DMS114 treated with DMSO at 0.1 percent for 48 hours (cell line): ENCODE measurements at regions not wholly inside any gene's neighbourhood (a gene's known extent, or its start where the extent isn't known, plus 50 kb on each side); places are given as distances from the start of the nearest gene placed in this dataset.
"Not testable (repeated sequence)": the region's sequence is repeated elsewhere in the genome, so short reads cannot be mapped to it uniquely, and the experiment has no call there.

Source experiments
- DNase-seq: peaks from one replicate; lab custom pipeline; 2025; ENCODE audit not compliant: unreplicated experiment; lab: John Stamatoyannopoulos, UW

DNA sequence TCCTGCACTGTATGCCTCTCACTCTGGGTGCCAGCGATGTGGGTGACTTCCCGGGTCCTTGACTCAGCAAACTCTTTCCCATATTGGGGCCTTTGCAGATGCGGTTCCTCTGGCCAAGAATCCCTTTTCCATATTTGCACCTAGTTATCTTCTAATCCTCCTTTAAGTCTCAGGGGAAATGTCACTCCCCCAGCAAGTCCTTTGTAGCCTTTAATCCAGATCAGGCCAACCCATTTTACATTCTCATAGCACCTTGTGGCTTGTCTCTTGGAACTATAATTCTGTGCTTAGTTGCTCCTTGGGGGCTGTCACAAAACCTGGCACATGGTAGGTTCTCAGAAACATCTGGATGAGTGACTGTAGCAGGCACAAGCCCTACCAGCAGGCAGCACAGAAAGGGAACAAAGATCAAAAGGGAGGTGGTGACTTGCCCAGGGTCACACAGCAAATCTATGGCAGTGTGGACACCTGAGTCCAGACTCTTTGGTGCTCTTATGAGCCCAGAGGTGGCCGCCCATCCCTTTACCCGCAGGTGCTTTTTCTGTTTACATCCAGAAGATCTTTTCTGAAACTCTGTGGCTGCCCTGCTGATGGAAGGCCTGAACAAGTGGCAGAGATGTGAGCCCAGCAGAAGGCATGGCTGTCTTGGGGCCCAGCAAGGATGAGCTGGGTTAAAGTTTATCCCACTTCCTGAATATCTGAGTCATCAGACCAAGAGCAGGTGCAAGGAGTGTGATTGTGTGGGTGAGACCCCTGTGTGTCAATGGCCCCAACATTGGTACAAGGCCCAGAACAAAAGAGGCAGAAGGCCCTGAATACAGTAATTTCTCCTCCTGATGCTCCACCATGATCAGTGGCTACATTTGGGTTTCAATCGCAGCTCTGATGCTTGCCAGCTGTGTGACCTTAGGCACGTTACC, 78.6 kb upstream of the GRK3 start:
- no peak for DNase-seq

- DNase-seq: no peak
Measured at GRCh38 chr22:25487508-25487907, 77.0 kb upstream of the GRK3 start.

- no peak for DNase-seq
Measured at GRCh38 chr22:25488244-25489020, 76.0 kb upstream of the GRK3 start.

DNA sequence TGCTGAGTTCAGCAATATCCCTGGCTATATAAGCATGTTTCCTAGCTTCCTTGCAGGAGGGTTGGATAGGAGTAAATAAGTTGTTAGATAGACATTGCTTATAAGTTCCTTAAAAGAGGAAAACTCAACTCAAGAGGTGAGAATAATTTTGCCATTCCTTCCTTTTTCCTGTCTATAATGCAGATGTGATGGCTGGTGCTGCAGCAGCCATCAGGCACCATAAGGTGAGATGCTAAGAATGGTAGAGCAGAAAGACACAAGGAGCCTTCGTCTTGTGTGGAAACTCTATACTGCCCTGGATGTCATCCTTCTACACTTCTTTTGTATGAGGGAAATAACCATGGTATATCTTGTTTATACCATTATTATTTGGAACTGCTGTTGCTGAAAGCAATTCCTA, 74.5 kb upstream of the GRK3 start:
- DNase-seq: no peak

DNA sequence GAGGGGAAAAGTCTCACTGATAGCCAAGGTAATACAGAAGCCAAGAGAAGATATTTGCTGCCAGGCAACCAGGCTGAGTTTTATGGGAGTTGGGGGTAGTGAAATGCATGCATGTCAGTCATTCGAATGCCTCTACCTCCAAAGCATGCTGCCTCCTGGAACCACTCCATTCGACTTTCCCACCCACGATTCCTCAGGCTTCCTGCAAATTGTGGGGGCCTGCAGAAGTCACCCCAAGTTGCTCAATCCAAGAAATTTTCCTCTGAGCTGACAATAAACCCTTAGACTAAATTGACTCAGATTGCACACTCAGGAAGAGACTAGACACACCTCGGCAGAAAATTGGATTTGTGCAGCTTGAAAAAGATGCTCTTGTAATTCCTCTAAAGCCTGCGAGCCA, 73.6 kb upstream of the GRK3 start:
- no peak for DNase-seq

- no peak for DNase-seq
Measured at GRCh38 chr22:25492162-25492561, 72.3 kb upstream of the GRK3 start.

GRCh38 chr22:25492841-25493734, 71.4 kb upstream of the GRK3 start:
- no peak for DNase-seq

- DNase-seq: no peak
Measured at GRCh38 chr22:25493794-25494193, 70.7 kb upstream of the GRK3 start.

GRCh38 chr22:25494774-25495173, 69.7 kb upstream of the GRK3 start:
- no peak for DNase-seq

- DNase-seq: no peak
Measured at GRCh38 chr22:25495285-25495684, 69.2 kb upstream of the GRK3 start.

- DNase-seq: no peak
Measured at GRCh38 chr22:25496396-25497064, 67.9 kb upstream of the GRK3 start.

- DNase-seq: no peak
Measured at GRCh38 chr22:25497181-25497641, 67.3 kb upstream of the GRK3 start.

GRCh38 chr22:25497716-25498115, 66.8 kb upstream of the GRK3 start:
- DNase-seq: no peak

DNA sequence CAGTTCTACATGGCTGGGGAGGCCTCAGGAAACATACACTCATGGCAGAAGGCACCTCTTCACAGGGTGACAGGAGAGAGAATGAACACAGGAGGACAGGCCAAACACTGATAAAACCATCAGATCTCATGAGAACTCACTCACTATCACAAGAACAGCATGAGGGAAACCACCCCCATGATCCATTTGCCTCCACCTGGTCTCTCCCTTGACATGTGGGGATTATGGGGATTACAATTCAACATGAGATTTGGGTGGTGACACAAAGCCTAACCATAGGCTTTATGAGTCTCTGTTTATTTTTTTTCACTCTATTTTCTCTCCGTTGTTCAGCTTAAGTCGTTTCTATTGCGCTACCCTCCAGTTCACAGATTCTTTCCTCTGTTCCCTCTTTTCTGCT, 63.8 kb upstream of the GRK3 start:
- not testable (repeated sequence) for DNase-seq

DNA sequence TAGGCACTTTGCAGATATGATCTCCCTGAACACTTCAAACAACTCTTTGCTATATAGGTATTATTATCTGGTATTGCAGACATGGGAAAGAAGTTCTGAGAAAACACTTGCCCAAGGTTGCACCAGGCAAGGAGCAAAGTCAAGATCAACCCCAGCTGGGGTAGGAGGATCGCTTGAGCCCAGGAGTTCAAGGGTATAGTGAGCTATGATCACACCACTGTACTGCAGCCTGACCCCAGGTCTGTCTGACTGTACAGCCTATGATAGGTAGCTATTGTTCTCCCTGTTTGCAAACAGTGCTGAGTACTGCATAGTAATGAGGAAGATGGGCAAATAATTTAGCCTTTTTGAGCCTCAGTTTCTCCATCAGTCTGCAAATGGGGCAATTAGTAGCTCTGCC, 60.5 kb upstream of the GRK3 start:
- not testable (repeated sequence) for DNase-seq

- DNase-seq: no peak
Measured at GRCh38 chr22:25508161-25508560, 56.3 kb upstream of the GRK3 start.

GRCh38 chr22:25508761-25509321, 55.6 kb upstream of the GRK3 start:
- DNase-seq: no peak

- no peak for DNase-seq
Measured at GRCh38 chr22:25509374-25509791, 55.1 kb upstream of the GRK3 start.

DNA sequence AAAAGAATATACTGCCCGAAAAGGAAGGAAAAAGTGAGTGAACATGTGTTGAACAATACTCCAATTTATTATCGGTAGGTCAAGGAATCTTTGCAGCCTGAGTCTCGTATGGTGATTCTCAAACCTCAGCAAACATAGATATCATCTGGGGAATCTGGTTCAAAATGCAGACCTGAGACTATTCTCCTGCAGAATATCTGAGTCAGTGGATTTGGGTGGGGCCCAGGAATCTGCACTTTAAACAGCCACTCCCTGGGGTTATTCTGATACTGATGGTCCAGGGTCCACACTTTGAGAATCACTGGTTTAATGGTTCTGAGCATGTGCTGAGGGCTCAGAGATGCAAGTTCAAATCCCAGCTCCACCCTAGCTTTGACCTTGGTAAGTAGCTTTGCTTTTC, 53.6 kb upstream of the GRK3 start:
- no peak for DNase-seq

DNA sequence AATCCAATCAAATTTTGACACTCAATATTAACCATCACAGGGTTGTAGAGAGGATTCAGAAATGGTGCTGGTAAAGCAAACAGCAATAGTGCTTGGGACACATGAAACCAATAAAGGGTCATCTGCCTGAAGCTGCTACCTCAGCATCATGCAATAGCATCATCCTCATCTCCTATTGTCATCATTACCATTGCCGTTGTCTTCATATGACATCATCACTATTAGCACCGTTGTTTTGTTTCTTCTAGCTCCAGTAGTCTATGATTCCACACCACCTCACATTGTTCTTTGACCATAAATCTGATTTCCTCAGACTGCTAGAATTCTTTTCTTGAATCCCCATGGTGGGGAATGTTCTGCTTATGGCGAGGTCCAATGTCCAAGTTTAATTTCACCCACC, 52.8 kb upstream of the GRK3 start:
- no peak for DNase-seq
